ENCODE measurements at regions not wholly inside any gene's neighbourhood (a gene's known extent, or its start where the extent isn't known, plus 50 kb on each side); places are given as distances from the start of the nearest gene placed in this dataset.
"Not testable (repeated sequence)": the region's sequence is repeated elsewhere in the genome, so short reads cannot be mapped to it uniquely, and the experiment has no call there.

DNA sequence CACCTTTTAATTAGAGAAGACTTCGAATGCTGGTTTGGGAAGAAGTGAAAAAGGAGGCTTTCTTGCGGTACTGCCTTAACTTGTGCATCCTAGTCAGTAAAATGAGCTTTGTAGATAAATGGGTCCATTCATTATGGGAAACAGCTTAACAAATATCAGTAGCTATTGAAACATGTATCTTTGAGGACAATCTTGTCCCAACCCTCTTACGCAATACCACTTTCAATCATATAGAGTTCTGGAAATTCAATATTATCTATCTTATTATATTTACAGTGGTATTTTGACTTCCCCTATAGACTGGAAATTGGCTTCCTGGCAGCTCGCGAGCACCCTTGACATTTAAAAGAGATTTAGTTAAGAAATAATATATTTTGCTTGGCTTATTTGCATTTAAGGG lies 565.8 kb upstream of the NUDT12 start:
- ATAC-seq (ENCODE audit: poor library complexity) (no peak), DNase-seq (no peak)
- intact Hi-C loops (cut with DNase I), result no loop called here

DNA sequence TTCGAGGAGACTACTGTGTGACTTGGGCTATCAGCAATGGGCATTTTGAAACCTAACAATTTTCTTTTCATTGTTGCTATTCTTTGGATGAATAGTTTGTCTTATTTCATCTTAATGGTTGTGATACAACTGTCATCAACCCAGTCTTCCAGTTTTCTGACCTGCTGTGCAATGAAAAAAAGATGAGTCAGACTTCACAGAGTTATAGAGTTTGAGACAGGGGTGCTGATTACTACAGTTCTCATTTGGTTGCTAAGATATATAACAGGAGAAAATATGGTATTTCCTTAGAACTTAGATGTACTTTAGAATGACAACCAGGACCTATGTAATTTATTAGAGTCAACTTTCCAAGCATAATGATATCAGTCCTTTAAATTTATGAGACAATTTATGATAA lies 564.4 kb upstream of the NUDT12 start:
- ATAC-seq (ENCODE audit: poor library complexity), result no peak
- no peak for DNase-seq
- intact Hi-C loops (cut with DNase I), result no loop called here

DNA sequence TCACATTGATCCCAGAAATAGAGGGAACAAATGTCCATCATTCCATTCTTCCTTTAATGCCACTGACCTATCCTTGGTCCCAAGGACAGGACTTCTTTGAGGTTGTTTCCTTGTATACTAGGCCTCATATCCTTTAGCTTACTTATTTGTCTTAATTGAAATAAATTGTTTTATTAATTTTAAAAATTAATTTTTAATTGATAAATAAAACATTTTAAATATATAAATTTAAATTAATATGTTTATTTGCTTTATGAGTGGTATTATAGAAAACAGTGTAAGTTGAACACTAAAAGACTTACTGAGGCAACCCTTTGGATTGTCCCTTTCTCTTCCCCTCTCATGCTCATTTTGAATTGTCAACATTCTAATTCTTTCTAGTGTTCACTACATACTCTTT lies 556.9 kb upstream of the NUDT12 start:
- intact Hi-C loops (cut with DNase I), result no loop called here
- no peak for ATAC-seq (ENCODE audit: poor library complexity)
- DNase-seq, result no peak

DNA sequence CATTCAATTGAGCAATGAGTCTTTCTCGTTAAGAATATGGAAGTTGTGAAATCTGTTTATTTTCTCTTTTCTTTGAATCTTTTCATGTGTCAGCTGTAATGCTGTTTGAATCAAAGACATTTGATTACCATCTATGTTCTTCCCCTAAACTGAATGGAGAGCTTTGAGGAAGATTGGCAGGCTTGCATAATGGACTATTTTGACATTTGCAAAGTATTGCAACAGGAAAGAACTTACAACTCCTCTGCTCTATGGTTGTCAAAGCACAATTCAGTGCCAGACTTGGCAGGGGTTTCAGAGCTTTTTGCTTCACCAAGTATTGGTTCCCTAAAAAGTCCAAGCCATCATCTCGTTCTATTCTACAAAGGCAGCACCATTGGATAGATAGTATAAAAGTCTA lies 549.0 kb upstream of the NUDT12 start:
- ATAC-seq (ENCODE audit: poor library complexity), result no peak
- intact Hi-C loops (cut with DNase I), result no loop called here
- no peak for DNase-seq

DNA sequence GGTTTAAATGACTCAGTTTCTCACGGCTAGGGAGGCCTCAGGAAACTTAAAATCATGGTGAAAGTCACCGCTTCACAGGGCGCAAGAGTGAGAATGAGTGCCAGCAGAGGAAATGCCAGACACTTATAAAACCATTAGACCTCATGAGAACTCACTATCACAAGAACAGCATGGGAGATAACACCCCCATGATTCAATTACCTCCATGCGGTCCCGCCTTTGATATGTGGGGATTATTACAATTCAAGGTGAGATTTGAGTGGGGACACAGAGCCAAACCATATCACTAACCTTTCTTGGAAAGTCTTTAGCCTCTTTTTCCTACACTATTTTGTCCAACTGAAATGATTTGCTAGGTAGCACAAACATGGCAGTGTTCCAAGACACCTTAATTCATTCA lies 533.9 kb upstream of the NUDT12 start:
- intact Hi-C loops (cut with DNase I), result no loop called here
- DNase-seq (no peak), ATAC-seq (ENCODE audit: poor library complexity) (no peak)

DNA sequence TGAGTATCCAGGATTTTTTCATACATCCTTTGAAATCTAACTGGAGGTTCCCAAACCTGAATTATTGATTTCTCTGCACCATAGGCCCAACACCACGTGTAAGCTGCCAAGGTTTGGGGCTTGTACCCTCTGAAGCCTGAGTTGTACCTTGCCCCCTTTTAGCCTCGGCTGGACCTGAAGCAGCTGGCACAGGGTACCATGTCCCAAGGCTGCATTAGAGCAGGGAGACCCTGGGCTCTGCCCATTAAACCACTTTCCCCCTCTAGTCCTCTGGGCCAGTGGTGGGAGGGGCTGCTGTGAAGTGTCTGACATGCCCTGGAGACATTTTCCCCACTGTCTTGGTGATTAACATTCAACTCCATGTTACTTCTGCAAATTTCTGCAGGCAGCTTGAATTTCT lies 532.9 kb upstream of the NUDT12 start:
- ATAC-seq (ENCODE audit: poor library complexity) (no peak), DNase-seq (no peak)
- intact Hi-C loops (cut with DNase I), result no loop called here

DNA sequence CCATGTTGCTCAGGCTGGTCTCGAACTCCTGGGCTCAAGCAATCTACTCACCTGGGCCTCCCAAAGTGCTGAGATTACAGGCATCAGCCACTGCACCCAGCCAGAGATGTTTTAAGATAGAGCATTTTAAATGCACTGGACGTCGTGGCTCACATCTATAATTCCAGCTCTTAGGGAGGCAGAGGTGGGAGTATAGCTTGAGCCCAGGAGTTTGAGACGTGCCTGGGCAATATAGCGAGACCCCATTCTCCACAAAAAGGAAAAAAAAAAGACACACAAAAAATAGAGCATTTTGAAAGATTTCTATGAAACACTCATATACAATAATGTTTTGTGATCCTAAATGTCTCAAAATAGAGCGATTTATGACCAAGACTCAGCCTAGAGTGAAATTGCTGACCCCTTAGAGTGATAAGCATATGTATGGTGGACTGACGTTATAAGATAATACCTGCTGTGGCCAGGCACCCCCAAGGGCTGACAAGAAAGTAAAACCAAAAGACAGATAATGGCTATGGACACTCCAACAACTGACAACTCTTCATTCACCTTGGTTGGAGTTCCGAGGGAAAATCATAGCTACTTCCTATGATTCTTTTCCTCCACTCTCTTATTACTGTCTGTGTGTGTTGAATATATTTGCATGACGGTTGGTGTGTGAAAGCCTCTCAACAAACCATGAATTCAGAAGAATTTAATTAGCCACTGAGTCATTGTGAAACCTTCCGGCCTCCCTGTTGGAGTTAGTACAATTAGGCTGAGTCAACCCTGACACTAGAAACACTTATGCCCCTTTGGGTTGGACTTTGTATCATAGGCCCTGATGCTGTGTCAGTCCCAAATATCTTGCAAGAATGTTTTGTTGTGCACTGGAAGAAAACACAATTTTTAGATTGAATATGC lies 526.5 kb upstream of the NUDT12 start:
- intact Hi-C loops (cut with DNase I), result no loop called here
- no peak for DNase-seq
- ATAC-seq (ENCODE audit: poor library complexity), result no peak

DNA sequence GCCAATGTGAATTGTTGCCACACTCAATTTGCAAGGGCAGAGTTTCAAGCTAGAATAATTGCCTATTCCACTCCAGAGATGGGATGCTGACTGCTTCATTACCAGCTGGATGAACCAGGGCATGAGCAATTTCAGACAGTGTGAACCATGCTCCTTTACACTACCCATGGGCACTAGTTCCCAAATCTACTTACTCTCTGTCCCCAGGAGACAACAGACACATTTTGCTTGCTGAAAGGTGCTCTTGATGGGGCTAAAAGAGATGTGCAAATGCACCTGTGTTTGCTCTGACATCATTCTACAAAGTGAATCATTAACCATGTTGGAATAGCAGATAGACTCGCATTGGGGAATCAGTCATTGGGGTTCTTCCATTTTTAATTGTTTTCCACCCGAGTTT lies 522.3 kb upstream of the NUDT12 start:
- intact Hi-C loops (cut with DNase I), result no loop called here
- DNase-seq, result no peak
- ATAC-seq (ENCODE audit: poor library complexity), result no peak

DNA sequence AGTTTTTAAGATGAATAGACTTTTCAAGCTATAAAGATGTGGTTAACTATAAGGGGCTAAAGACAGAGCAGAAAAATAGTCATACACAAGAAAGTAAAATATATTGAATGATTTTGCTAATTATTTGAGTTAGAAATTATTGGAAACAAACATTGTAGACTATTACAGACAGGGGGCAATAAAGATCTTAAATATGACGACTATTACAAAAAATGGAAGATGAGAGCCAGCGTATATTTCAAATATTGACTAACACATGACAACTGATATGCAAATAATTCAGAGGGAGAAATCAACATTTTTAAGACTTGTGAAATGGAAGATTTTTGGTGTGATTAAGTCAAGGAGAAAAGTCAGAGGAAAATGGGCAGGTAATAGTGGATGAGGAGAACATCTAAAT lies 520.2 kb upstream of the NUDT12 start:
- no peak for DNase-seq
- intact Hi-C loops (cut with DNase I), result no loop called here
- no peak for ATAC-seq (ENCODE audit: poor library complexity)

DNA sequence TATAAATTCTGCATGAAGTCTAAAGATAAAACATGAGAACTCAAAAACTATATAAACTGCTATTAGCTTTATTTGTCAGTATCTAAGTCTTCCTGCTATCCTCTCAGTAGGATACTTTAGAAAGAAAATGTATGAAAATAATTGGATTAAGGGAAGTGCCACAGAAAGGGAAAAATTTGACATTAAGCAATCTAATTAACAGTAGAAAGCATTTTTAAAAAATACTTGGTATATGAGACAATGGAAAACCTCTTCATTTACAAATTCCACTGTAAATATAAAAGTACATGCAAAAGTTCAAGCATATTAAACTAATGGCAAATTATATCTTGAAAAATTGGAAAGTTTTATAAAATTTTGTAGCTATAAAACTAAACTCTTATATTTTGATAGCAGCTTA lies 518.6 kb upstream of the NUDT12 start:
- intact Hi-C loops (cut with DNase I), result no loop called here
- ATAC-seq (ENCODE audit: poor library complexity), result no peak
- no peak for DNase-seq

DNA sequence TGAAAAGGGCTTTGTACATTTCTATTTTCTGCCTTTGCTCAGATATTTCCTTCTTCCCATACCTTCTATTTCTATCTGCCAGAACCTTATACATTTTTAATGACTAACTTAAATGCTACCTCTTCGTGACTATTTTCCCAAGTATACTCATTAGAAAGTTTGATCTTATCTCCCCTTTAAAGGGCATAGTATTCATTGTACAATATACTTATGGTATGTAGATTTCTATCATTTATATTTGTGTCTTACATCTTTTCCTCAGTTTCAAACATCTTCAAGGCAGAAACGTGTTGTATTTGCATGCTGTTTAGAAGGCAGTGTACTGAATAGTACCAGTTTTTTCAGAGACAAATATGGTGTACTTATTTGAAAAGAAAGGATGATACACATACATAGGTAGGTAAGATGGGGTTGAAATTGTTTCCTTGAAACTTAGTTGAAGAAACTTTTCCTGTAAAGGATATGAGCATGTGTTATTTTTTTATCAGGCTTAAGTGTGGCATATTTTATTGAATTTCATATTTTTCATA lies 518.1 kb upstream of the NUDT12 start:
- intact Hi-C loops (cut with DNase I), result no loop called here

DNA sequence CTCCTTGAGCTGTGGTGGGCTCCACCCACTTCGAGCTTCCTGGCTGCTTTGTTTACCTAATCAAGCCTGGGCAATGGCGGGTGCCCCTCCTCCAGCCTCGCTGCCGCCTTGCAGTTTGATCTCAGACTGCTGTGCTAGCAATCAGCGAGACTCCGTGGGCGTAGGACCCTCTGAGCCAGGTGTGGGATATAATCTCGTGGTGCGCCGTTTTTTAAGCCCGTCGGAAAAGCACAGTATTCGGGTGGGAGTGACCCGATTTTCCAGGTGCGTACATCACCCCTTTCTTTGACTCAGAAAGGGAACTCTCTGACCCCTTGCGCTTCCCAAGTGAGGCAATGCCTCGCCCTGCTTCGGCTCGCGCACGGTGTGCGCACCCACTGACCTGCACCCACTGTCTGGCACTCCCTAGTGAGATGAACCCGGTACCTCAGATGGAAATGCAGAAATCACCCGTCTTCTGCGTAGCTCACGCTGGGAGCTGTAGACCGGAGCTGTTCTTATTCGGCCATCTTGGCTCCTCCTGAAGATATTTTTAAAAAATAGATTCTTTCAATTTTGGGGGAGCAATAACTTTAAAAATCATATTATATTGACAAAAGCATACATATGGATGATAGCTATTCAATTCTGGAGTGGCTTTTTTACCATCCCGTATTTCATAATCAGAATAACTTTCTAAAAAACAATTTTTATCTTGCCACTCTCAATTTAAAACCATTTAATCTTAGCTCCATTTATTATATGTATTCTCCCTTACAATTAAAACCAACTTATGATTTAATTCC lies 517.5 kb upstream of the NUDT12 start:
- intact Hi-C loops (cut with DNase I); ATAC-seq (ENCODE audit: poor library complexity); DNase-seq: not testable (repeated sequence)

More for the DNA sequence above, 518.1 kb upstream of the NUDT12 start:
- DNase-seq, result no peak
- no peak for ATAC-seq (ENCODE audit: poor library complexity)

DNA sequence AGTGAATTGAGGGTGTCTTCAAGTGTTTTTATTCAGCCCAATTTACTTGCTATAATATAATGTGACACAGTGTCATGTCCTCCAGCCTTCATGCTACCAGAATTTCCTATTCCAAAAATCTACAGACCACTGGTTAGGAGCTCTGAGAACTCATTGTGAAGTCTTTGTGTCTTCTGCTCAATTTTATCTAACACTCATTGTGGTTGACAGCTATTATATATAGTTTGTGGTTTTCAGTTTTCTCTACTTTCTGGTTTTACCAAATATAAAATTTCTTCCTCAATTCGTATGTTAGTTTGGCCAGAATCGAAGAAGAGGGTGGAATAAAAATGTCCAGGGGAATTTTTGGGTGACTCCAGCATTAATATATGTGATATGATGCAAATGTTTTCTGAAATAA lies 509.3 kb upstream of the NUDT12 start:
- intact Hi-C loops (cut with DNase I), result no loop called here
- no peak for DNase-seq
- ATAC-seq (ENCODE audit: poor library complexity), result no peak

DNA sequence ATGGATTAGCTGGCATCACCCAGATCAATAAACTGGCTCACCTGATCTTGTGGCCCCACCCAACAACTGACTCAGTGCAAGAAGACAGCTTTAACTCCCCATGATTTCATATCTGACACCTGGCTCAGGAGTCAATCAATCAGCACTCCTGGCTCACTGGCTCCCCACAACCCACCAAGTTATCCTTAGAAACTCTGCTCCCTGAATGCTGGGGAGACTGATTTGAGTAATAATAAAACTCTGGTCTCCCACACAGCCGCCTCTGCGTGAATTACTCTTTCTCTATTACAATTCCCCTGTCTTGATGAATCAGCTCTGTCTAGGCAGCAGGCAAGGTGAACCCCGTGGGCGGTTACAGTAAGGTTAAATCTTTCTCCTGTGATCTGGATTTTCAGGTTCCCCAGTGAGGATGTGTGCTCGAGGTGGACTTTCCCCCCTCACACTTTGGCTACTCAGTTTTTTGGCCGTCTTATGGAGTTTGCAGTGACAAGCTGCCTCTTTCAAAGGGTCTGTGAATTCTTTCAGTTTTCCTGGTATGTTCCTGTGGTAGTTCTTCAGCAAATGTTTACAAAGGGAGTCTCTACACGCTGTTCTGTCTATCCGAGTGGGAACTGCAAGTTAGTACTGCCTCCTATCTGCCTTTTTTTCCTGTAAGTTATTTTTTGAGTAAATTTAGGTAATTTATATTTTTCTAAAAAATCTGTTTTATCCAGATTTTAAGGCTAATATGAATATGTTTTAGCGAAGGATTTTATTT lies 500.2 kb upstream of the NUDT12 start:
- intact Hi-C loops (cut with DNase I), result no loop called here
- ATAC-seq (ENCODE audit: poor library complexity) (no peak), DNase-seq (no peak)

DNA sequence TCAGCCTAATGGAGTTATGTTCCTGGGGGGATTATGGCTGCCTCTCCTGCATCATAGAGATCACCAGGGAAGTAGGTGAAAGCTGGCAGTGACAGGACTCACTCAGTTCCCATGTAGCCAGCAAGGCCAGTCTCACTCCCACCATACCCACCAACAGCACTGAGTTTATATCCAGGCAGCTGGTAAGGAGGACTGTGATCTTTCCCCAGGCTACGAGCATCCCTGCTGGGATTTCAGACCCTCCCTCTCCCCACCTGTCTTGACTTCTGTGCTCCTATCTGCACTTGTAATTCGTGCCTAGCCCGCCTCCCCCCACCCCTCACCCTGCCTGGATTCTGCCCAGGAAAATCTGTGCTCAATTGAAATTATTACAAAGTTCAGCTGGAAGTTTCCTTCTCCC lies 499.1 kb upstream of the NUDT12 start:
- DNase-seq, result no peak
- ATAC-seq (ENCODE audit: poor library complexity), result no peak
- intact Hi-C loops (cut with DNase I), result no loop called here

DNA sequence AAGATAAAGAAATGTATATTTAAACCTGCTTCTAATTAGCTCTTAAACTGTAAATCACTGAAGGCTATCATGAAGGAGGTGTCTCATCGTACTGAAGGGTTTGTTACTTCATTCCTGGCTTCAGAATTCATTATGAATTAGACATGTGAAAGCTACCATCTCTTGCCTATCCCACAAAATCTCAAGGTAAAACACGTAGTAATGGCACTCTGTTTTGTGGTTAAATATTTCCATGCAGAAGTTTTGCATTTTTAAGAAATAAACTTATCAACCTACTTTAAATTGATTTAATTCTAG lies 490.7 kb upstream of the NUDT12 start:
- DNase-seq (no peak), ATAC-seq (ENCODE audit: poor library complexity) (no peak)
- intact Hi-C loops (cut with DNase I), result no loop called here

DNA sequence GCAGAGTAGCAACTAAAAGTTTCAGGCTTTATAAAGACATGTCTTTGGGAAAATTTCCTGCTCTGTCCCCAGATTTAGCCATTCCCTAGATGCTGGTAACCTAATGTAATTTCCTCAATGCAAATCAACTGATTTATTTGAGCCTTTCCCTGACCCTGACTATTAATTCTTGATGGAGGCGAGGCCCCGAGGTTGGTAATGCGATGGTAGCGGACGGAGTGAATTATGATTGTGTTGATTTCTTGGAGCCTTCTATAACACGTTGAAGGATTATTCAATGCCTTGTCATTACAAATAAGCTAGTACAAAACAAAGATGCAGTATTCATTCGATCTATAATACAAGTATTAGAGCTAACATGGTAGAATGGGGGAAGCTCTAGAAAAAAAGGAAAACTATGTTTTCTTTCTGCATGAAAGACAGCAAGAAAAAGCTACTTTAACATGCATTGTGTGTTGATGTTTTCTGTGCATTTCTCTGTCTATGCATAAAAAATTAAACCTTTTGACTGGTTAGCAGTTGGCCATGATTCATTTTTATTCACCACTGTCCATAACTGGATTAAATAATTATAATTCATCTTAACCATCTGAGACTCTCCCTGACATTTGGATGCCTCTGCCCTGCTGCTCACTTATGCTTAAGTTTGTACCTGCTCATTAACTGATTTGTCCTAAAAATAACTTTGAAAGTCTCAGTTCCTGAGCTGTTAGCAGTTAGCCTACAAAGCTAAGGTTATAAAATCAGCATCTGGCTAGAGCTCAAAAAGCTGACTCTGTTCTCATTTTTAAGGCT lies 490.2 kb upstream of the NUDT12 start:
- ATAC-seq (ENCODE audit: poor library complexity) (no peak), DNase-seq (no peak)
- intact Hi-C loops (cut with DNase I), result no loop called here

DNA sequence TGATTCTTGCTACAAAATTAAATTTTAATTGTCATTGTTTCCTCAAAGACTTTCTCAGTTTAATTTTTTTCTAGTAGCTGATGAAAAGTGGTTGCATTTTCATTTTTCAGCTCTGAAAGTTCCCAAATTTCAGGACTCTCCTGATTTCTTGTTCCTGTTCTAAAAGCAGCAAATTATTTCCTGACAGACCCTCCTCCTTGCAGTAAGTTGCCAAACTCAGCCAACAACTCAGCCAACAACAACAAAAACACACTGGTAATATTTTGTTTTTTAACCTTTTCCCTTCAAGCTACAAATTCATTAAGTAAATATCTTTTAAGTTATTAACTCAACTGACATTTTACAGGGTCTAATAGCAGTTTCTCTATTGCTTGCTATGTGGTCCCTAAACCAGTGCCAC lies 487.8 kb upstream of the NUDT12 start:
- intact Hi-C loops (cut with DNase I), result no loop called here
- ATAC-seq (ENCODE audit: poor library complexity), result no peak
- DNase-seq, result no peak

DNA sequence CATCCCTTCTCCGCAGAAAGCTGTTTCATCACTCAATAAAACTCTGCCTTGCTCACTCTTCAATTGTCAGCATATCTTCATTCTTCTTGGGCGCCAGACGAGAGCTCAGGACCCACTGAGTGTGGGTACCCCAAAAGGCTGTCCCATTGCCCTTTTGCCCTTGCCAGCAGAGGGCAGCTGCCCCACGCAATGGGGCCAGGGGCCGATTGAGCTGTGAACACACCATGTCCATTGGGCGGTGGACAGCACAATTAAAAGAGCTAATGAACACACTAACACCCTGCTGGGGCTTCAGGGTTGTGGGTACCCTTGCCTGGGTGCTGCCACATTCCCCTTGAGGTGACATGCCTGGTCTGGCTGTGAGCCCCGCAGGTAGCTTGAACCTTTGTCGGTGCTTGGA lies 487.2 kb upstream of the NUDT12 start:
- ATAC-seq (ENCODE audit: poor library complexity) (no peak), DNase-seq (no peak)
- intact Hi-C loops (cut with DNase I), result no loop called here

All from Right ventricle myocardium superior (tissue), 1 donor.